ENCODE measurements at regions not wholly inside any gene's neighbourhood (a gene's known extent, or its start where the extent isn't known, plus 50 kb on each side); places are given as distances from the start of the nearest gene placed in this dataset.

GRCh38 chr1:240000634-240001033, 91.0 kb upstream of the FMN2 start:
- H3K9ac ChIP-seq (ENCODE audit: control insufficient read depth, extremely low read depth, insufficient read depth, low read length) = no peak overlapping the region
- H4K20me1 ChIP-seq (ENCODE audit: control insufficient read depth, extremely low read depth, insufficient read depth, low read length) = no peaks in the 10 kb centered on the region
- no peaks in the 10 kb centered on the region for H3K36me3 ChIP-seq (ENCODE audit: control insufficient read depth in 2 of 2, extremely low read depth in 1 of 2, insufficient read depth in 2 of 2, low read length in 2 of 2)
- H3K4me3 ChIP-seq (ENCODE audit: control insufficient read depth in 2 of 3, extremely low read depth in 1 of 3, insufficient read depth in 2 of 3, low read depth in 1 of 3, low read length in 3 of 3) = no peak overlapping the region
- no peak overlapping the region for H2AFZ ChIP-seq (ENCODE audit: control insufficient read depth, low read length)
- TF ChIP-seq CTCF (optimal IDR thresholded peaks at IDR 0.05 in 1 of 3, IDR thresholded peaks at IDR 0.05 in 1 of 3, conservative IDR thresholded peaks at IDR 0.05 in 1 of 3; ENCODE audit: extremely low read depth in 1 of 3, insufficient read depth in 2 of 3, low read length in 3 of 3) = no peak
- no peak for TF ChIP-seq EZH2 (IDR thresholded peaks at IDR 0.05; ENCODE audit: low read length)
- peaks cover 4% of the 10 kb centered on the region for H3K27me3 ChIP-seq (ENCODE audit: control insufficient read depth, extremely low read depth, insufficient read depth, low read length)
- dilution Hi-C loops (cut with MboI; ENCODE audit: extremely low pct_ligation_motif_present, low sequenced_read_pairs) = no loop called here
- DNase-seq (ENCODE audit: low read depth, low spot score) (no peak), FAIRE-seq (no peak)
- no peaks in the 10 kb centered on the region for H3K79me2 ChIP-seq (ENCODE audit: control insufficient read depth, insufficient read depth, low read length)
- H3K27ac ChIP-seq (ENCODE audit: control insufficient read depth, insufficient read depth, low read length) = no peak overlapping the region
- no peaks in the 10 kb centered on the region for H3K9me3 ChIP-seq (ENCODE audit: control insufficient read depth, low read depth, low read length)
- no peaks in the 10 kb centered on the region for H3K9me1 ChIP-seq (ENCODE audit: control insufficient read depth, extremely low read depth, insufficient read depth, low read length)
- no peaks in the 10 kb centered on the region for H3K4me1 ChIP-seq (ENCODE audit: control insufficient read depth, extremely low read depth, insufficient read depth, low read length)
- no peak overlapping the region for H3K4me2 ChIP-seq (ENCODE audit: control insufficient read depth, extremely low read depth, insufficient read depth, low read depth, low read length)

GRCh38 chr1:240001177-240001740, 90.4 kb upstream of the FMN2 start:
- H3K4me2 ChIP-seq (ENCODE audit: control insufficient read depth, extremely low read depth, insufficient read depth, low read depth, low read length) = no peak overlapping the region
- H3K9ac ChIP-seq (ENCODE audit: control insufficient read depth, extremely low read depth, insufficient read depth, low read length) = no peak overlapping the region
- H3K9me3 ChIP-seq (ENCODE audit: control insufficient read depth, low read depth, low read length) = no peaks in the 10 kb centered on the region
- no peaks in the 10 kb centered on the region for H3K79me2 ChIP-seq (ENCODE audit: control insufficient read depth, insufficient read depth, low read length)
- no peaks in the 10 kb centered on the region for H3K4me1 ChIP-seq (ENCODE audit: control insufficient read depth, extremely low read depth, insufficient read depth, low read length)
- DNase-seq (ENCODE audit: low read depth, low spot score) = no peak
- peaks cover 4% of the 10 kb centered on the region for H3K27me3 ChIP-seq (ENCODE audit: control insufficient read depth, extremely low read depth, insufficient read depth, low read length)
- no peak overlapping the region for H3K4me3 ChIP-seq (ENCODE audit: control insufficient read depth in 2 of 3, extremely low read depth in 1 of 3, insufficient read depth in 2 of 3, low read depth in 1 of 3, low read length in 3 of 3)
- H4K20me1 ChIP-seq (ENCODE audit: control insufficient read depth, extremely low read depth, insufficient read depth, low read length) = no peaks in the 10 kb centered on the region
- H2AFZ ChIP-seq (ENCODE audit: control insufficient read depth, low read length) = no peak overlapping the region
- TF ChIP-seq CTCF (optimal IDR thresholded peaks at IDR 0.05 in 1 of 3, IDR thresholded peaks at IDR 0.05 in 1 of 3, conservative IDR thresholded peaks at IDR 0.05 in 1 of 3; ENCODE audit: extremely low read depth in 1 of 3, insufficient read depth in 2 of 3, low read length in 3 of 3) = no peak
- no peak for TF ChIP-seq EZH2 (IDR thresholded peaks at IDR 0.05; ENCODE audit: low read length)
- H3K36me3 ChIP-seq (ENCODE audit: control insufficient read depth in 2 of 2, extremely low read depth in 1 of 2, insufficient read depth in 2 of 2, low read length in 2 of 2) = no peaks in the 10 kb centered on the region
- H3K9me1 ChIP-seq (ENCODE audit: control insufficient read depth, extremely low read depth, insufficient read depth, low read length) = no peaks in the 10 kb centered on the region
- dilution Hi-C loops (cut with MboI; ENCODE audit: extremely low pct_ligation_motif_present, low sequenced_read_pairs) = no loop called here
- no peak overlapping the region for H3K27ac ChIP-seq (ENCODE audit: control insufficient read depth, insufficient read depth, low read length)
- no peak for FAIRE-seq

Measured in keratinocyte (primary cell).